GM23248 (cell line): ENCODE measurements at regions not wholly inside any gene's neighbourhood (a gene's known extent, or its start where the extent isn't known, plus 50 kb on each side); places are given as distances from the start of the nearest gene placed in this dataset.
"Not testable (repeated sequence)": the region's sequence is repeated elsewhere in the genome, so short reads cannot be mapped to it uniquely, and the experiment has no call there.

Source experiments
- DNase-seq: peaks from one replicate; pipeline ENCODE4 v3.0.0-alpha.2; 2015
- H2AFZ ChIP-seq: fragments of 200-600 bp; sonication (generic); 2 replicates; pipeline ENCODE4 v1.6.1; 2016; ENCODE audit warnings: antibody characterized with exemption
- H3F3A ChIP-seq: fragments of 200-600 bp; sonication (generic); 2 replicates; pipeline ENCODE4 v1.6.1; 2016; ENCODE audit warnings: mild to moderate bottlenecking, antibody characterized with exemption, mixed run types; ENCODE audit not compliant: insufficient read depth
- H3K27ac ChIP-seq: fragments of 200-600 bp; sonication (generic); 2 replicates; pipeline ENCODE4 v1.5.1; 2016; ENCODE audit warnings: mild to moderate bottlenecking
- H3K27me3 ChIP-seq: fragments of 200-600 bp; sonication (generic); replicated peaks from 2 replicates; pipeline ENCODE4 v1.6.1; 2016; ENCODE audit warnings: mild to moderate bottlenecking; ENCODE audit not compliant: insufficient read depth
- H3K36me3 ChIP-seq: fragments of 200-600 bp; sonication (generic); 2 replicates; pipeline ENCODE4 v1.6.1; 2016; ENCODE audit warnings: low read depth, mild to moderate bottlenecking
- H3K4me1 ChIP-seq: fragments of 200-600 bp; sonication (generic); 2 replicates; pipeline ENCODE4 v1.6.1; 2016; ENCODE audit warnings: mild to moderate bottlenecking; ENCODE audit not compliant: insufficient read depth
- H3K4me2 ChIP-seq: fragments of 200-600 bp; sonication (generic); one replicate; pipeline ENCODE4 v1.6.1; 2016; ENCODE audit warnings: mild to moderate bottlenecking; ENCODE audit not compliant: unreplicated experiment
- H3K4me3 ChIP-seq: fragments of 200-600 bp; sonication (generic); 2 replicates; pipeline ENCODE4 v1.5.1; 2016; ENCODE audit warnings: mild to moderate bottlenecking
- H3K79me2 ChIP-seq: fragments of 200-600 bp; sonication (generic); 2 replicates; pipeline ENCODE4 v1.6.1; 2016; ENCODE audit warnings: mild to moderate bottlenecking; ENCODE audit not compliant: insufficient read depth
- H3K9ac ChIP-seq: fragments of 200-600 bp; sonication (generic); 2 replicates; pipeline ENCODE4 v1.6.1; 2016; ENCODE audit warnings: mild to moderate bottlenecking
- H3K9me2 ChIP-seq: fragments of 200-600 bp; sonication (generic); 2 replicates; pipeline ENCODE4 v1.6.1; 2016; ENCODE audit warnings: mixed run types, mild to moderate bottlenecking, moderate library complexity; ENCODE audit not compliant: insufficient read depth
- H3K9me3 ChIP-seq: fragments of 200-600 bp; sonication (generic); one replicate; pipeline ENCODE4 v1.6.1; 2017; ENCODE audit warnings: low read depth
- H4K20me1 ChIP-seq: fragments of 200-600 bp; sonication (generic); 2 replicates; pipeline ENCODE4 v1.6.0; 2016; ENCODE audit not compliant: insufficient read depth
- EZH2 ChIP-seq: fragments of 200-600 bp; sonication (generic); IDR thresholded peaks from 2 replicates; pipeline ENCODE4 v1.6.1; 2018; ENCODE audit warnings: antibody characterized with exemption, mild to moderate bottlenecking; ENCODE audit not compliant: insufficient read depth, poor library complexity, severe bottlenecking
- EZH2phosphoT487 ChIP-seq: fragments of 200-600 bp; sonication (generic); IDR thresholded peaks from 2 replicates; pipeline ENCODE4 v1.6.1; 2018; ENCODE audit warnings: antibody characterized with exemption, moderate library complexity, mild to moderate bottlenecking, low read depth; ENCODE audit not compliant: insufficient read depth
- WGBS, 2 experiments: methylation state at CpG; one replicate each; pipeline ENCODE4 v1.1.6; 2015 to 2017; ENCODE audit warnings: low lambda C conversion rate in 2 of 2, low coverage in 1 of 2; ENCODE audit errors: missing lambda C conversion rate in 2 of 2; 5-methylcytosine and 5-hydroxymethylcytosine counted together
- in situ Hi-C: fragments of 300-500 bp; cut with MboI; formaldehyde crosslinking; loops from 2 replicates; pipeline ENCODE4 v1.15.0; 2020

- Histone ChIP-seq H3K9me3 (no peaks in the 10 kb centered on the region), H3K27me3 (peaks cover 22% of the 10 kb centered on the region), H2AFZ (no peak overlapping the region), H3K27ac (no peak overlapping the region), H3K79me2 (no peaks in the 10 kb centered on the region), H3K4me1 (no peaks in the 10 kb centered on the region), H3K9ac (no peak overlapping the region), H4K20me1 (no peaks in the 10 kb centered on the region), H3K36me3 (no peaks in the 10 kb centered on the region), H3K4me2 (no peak overlapping the region), H3K9me2 (no peaks in the 10 kb centered on the region), H3F3A (no peaks in the 10 kb centered on the region), H3K4me3 (no peak overlapping the region)
- no peak for DNase-seq
- WGBS, 2 experiments: 50 to 54% methylated on average over 7 of the region's 7 CpGs
- in situ Hi-C loops: no loop called here
- no peak for TF ChIP-seq EZH2phosphoT487
- no peak for TF ChIP-seq EZH2
Measured at GRCh38 chr12:111242184-111242583, 126.7 kb downstream of the PHETA1 start.

- no peaks in the 10 kb centered on the region for H3K4me1 ChIP-seq
- 32 to 38% methylated on average over 4 of the region's 4 CpGs for WGBS, 2 experiments
- H3K36me3 ChIP-seq: no peaks in the 10 kb centered on the region
- H3K4me3 ChIP-seq: no peak overlapping the region
- H3K4me2 ChIP-seq: no peak overlapping the region
- H2AFZ ChIP-seq: no peak overlapping the region
- H3K27me3 ChIP-seq: peaks cover 22% of the 10 kb centered on the region
- TF ChIP-seq EZH2phosphoT487: no peak
- TF ChIP-seq EZH2: no peak
- no peak for DNase-seq
- no peaks in the 10 kb centered on the region for H3K9me3 ChIP-seq
- in situ Hi-C loops: no loop called here
- H3K27ac ChIP-seq: no peak overlapping the region
- no peaks in the 10 kb centered on the region for H3K79me2 ChIP-seq
- H3K9me2 ChIP-seq: no peaks in the 10 kb centered on the region
- no peak overlapping the region for H3K9ac ChIP-seq
- no peaks in the 10 kb centered on the region for H4K20me1 ChIP-seq
- no peaks in the 10 kb centered on the region for H3F3A ChIP-seq
Measured at GRCh38 chr12:111240374-111240773, 128.5 kb downstream of the PHETA1 start.

GRCh38 chr12:111239235-111239634 is 129.7 kb downstream of the PHETA1 start:
- DNase-seq: no peak
- Histone ChIP-seq H3K79me2 (no peaks in the 10 kb centered on the region), H3F3A (no peaks in the 10 kb centered on the region), H4K20me1 (no peaks in the 10 kb centered on the region), H3K27me3 (peaks cover 22% of the 10 kb centered on the region), H3K4me2 (no peak overlapping the region), H3K4me3 (no peak overlapping the region), H3K36me3 (no peaks in the 10 kb centered on the region), H2AFZ (no peak overlapping the region), H3K9me2 (no peaks in the 10 kb centered on the region), H3K4me1 (no peaks in the 10 kb centered on the region), H3K9ac (no peak overlapping the region), H3K9me3 (no peaks in the 10 kb centered on the region), H3K27ac (no peak overlapping the region)
- TF ChIP-seq EZH2phosphoT487: no peak
- no peak for TF ChIP-seq EZH2
- 32 to 33% methylated on average over 8 of the region's 8 CpGs for WGBS, 2 experiments
- in situ Hi-C loops: no loop called here

- 15% methylated on average over 5 of the region's 5 CpGs for WGBS, 2 experiments
- no peak overlapping the region for H3K4me2 ChIP-seq
- no peaks in the 10 kb centered on the region for H3K36me3 ChIP-seq
- no peak overlapping the region for H3K9ac ChIP-seq
- no peaks in the 10 kb centered on the region for H4K20me1 ChIP-seq
- no peaks in the 10 kb centered on the region for H3K9me3 ChIP-seq
- TF ChIP-seq EZH2: no peak
- TF ChIP-seq EZH2phosphoT487: no peak
- in situ Hi-C loops: no loop called here
- no peaks in the 10 kb centered on the region for H3K79me2 ChIP-seq
- no peak overlapping the region for H3K27ac ChIP-seq
- peaks cover 22% of the 10 kb centered on the region for H3K27me3 ChIP-seq
- DNase-seq: no peak
- no peak overlapping the region for H2AFZ ChIP-seq
- H3K4me3 ChIP-seq: no peak overlapping the region
- no peaks in the 10 kb centered on the region for H3K9me2 ChIP-seq
- H3F3A ChIP-seq: no peaks in the 10 kb centered on the region
- no peaks in the 10 kb centered on the region for H3K4me1 ChIP-seq
Measured at GRCh38 chr12:111238075-111238734, 130.7 kb downstream of the PHETA1 start.

- DNase-seq, in situ Hi-C loops: not testable (repeated sequence)
- 43 to 53% methylated on average over 4 of the region's 4 CpGs for WGBS, 2 experiments
Measured at GRCh38 chr12:111234491-111234890, 134.4 kb downstream of the PHETA1 start.

More at GRCh38 chr12:111234491-111234890, 134.4 kb downstream of the PHETA1 start:
- not testable (repeated sequence) for H3K4me1 ChIP-seq, H3F3A ChIP-seq, H3K79me2 ChIP-seq, H3K9ac ChIP-seq, H3K9me2 ChIP-seq, H2AFZ ChIP-seq, H3K4me3 ChIP-seq, H3K9me3 ChIP-seq, H4K20me1 ChIP-seq, H3K27ac ChIP-seq, H3K36me3 ChIP-seq, H3K4me2 ChIP-seq
- peaks cover 16% of the 10 kb centered on the region for H3K27me3 ChIP-seq
